Activated CD4-positive, alpha-beta T cell treated with anti-CD3 and anti-CD28 coated beads for 36 hours (primary cell): ENCODE measurements at regions not wholly inside any gene's neighbourhood (a gene's known extent, or its start where the extent isn't known, plus 50 kb on each side); places are given as distances from the start of the nearest gene placed in this dataset. TPM values are rescaled to one million over a fixed set of nuclear protein-coding genes. Genes with fewer than 3 reads are reported as not detected.

Experiments used
- ATAC-seq: fragments of 200-7000 bp; cut with Tn5 transposase; one replicate; pipeline ENCODE4 v1.10.0; 2021; ENCODE audit warnings: mild to moderate bottlenecking, moderate library complexity
- CTCF ChIA-PET: fragments of 350-600 bp; sonication (Branson Sonifier 250); formaldehyde crosslinking; loops from one replicate; lab custom pipeline; 2021; ENCODE audit warnings: antibody characterized with exemption; lab: Charles Lee
- POLR2A ChIA-PET: fragments of 350-600 bp; sonication (Branson Sonifier 250); formaldehyde crosslinking; loops from one replicate; lab custom pipeline; 2021; ENCODE audit warnings: antibody characterized with exemption, inconsistent platforms; lab: Charles Lee
- DNase-seq: peaks from one replicate; pipeline ENCODE4 v3.0.0-alpha.2; 2020
- H3K27ac Mint-ChIP-seq: one replicate; pipeline ENCODE4 v1.8.0; 2021; ENCODE audit warnings: mixed read lengths
- H3K27me3 Mint-ChIP-seq: one replicate; pipeline ENCODE4 v1.8.0; 2021; ENCODE audit warnings: mixed read lengths
- H3K36me3 Mint-ChIP-seq: one replicate; pipeline ENCODE4 v1.8.0; 2021; ENCODE audit warnings: low read depth, mixed read lengths
- H3K4me1 Mint-ChIP-seq: one replicate; pipeline ENCODE4 v1.8.0; 2021; ENCODE audit warnings: mixed read lengths
- H3K4me3 Mint-ChIP-seq: one replicate; pipeline ENCODE4 v1.8.0; 2021; ENCODE audit warnings: mild to moderate bottlenecking, moderate library complexity, mixed read lengths
- H3K9me3 Mint-ChIP-seq: one replicate; pipeline ENCODE4 v1.8.0; 2021; ENCODE audit warnings: low read depth, mixed read lengths
- intact Hi-C, 2 experiments: fragments of 100-400 bp; cut with DNase I in 1 of 2; cut with micrococcal nuclease in 1 of 2; formaldehyde crosslinking; loops; one replicate each; pipeline versions ENCODE4 v1.14.2 to v1.15.1; 2022 to 2024; cut with DNase I, micrococcal nuclease
- microRNA-seq: library from miRNA; unstranded; fragments of <30 nt; microRNA quantifications from one replicate; pipeline ENCODE4 v1.2.0, GENCODE V29; 2021; ENCODE audit warnings: borderline replicate concordance

- Mint-ChIP-seq H3K4me3 (no peak overlapping the region), H3K27ac (no peak overlapping the region), H3K9me3 (no peaks in the 10 kb centered on the region), H3K36me3 (peaks cover 2% of the 10 kb centered on the region), H3K27me3 (no peaks in the 10 kb centered on the region), H3K4me1 (peaks cover 7% of the 10 kb centered on the region)
- ChIA-PET POLR2A (no interaction called here), CTCF (no interaction called here)
- intact Hi-C loops, result no loop called here
- no peak for DNase-seq
- ATAC-seq, result no peak
These were observed 50.0 kb upstream of the ITGA4 start for GRCh38 chr2:181407171-181407570.

Small RNAs in the stretch of these regions (microRNA-seq; reads per million reads assigned to microRNA genes)
- not detected for gene MIR4437
